Ecto neural progenitor cell (in vitro differentiated cells): ENCODE measurements at regions not wholly inside any gene's neighbourhood (a gene's known extent, or its start where the extent isn't known, plus 50 kb on each side); places are given as distances from the start of the nearest gene placed in this dataset.
"Not testable (repeated sequence)": the region's sequence is repeated elsewhere in the genome, so short reads cannot be mapped to it uniquely, and the experiment has no call there.

ENCODE experiments used
- DNase-seq: peaks from one replicate; pipeline ENCODE4 v3.0.0-alpha.2; 2018; ENCODE audit warnings: low spot score

- no peak for DNase-seq
These were observed 1131.6 kb upstream of the TMEFF2 start for GRCh38 chr2:193326296-193326695.

- no peak for DNase-seq
These were observed 1120.8 kb upstream of the TMEFF2 start for GRCh38 chr2:193315428-193316091.

DNA sequence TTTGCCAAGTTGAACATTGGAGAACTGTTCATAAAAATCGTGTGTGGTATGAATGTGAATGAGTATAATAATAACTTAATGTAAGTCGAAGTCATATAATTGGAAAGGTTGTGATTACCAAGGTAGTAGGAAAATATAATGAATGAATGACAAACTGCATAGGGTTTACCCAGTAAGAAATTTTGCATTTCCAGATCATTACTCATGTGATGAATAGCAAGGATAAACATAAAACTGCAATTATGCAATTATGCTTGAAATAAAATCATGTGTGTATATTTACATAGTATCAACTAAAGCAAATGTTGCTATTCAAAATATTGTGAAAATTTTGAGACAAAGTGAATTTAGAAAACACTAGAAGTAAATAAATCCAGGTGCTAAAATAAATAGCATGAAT lies 1108.7 kb upstream of the TMEFF2 start:
- no peak for DNase-seq

DNA sequence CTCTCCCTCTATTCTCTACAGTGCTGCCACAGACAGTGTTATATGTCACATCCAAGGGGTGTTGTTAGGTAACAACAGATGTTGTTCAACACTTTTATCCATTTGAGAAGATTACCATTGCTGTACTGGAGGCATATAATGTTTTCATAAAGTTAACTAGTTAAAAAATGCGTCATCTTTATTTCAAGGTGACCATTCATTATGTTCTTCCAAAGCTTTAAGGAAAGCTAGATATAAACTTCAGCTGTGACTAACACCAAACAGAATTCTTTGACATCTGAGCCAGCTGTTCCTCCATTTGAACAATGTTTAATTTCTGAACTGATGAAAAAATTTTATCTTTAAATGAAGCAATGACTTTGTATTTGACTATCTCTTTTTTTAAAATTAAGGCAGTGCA lies 1099.6 kb upstream of the TMEFF2 start:
- DNase-seq = no peak

DNA sequence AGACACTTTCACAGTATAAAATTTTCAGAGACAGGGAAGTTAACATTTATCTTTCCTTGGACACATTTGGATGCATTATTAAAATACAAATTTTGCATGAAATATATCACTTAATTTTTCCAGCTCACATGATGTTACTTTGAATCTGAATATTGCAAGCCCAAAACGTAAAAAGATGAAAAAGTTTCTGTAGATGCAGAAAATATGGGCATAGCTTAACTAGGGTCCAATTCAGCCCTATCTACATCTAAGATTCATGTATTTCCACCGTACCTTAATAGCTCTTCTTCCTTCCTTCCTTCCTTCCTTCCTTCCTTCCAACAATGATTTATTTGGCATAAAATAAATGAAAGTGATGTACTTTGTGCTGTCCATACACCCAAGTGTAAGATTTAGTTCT lies 1084.6 kb upstream of the TMEFF2 start:
- DNase-seq = no peak

DNA sequence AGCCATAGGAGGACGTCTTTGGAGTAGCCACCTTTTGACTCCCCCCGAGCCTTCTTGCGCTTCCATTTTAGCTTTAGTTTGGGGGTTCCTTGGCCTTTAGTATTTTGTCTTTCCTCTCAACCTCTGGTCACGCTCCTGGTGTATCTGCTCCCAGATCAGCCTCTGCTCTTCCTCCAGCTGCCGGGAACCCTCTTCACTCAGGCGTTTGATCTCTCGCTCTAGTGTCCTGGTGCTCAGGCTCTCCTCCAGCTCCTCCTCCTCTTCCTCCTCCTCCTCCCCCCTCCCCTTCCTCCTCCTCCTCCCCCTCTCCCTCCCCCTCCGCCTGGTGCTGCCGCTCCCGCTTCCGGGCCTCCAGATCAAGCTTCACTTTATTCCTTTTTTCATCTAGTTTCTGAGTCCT lies 1082.3 kb upstream of the TMEFF2 start:
- DNase-seq = no peak

DNA sequence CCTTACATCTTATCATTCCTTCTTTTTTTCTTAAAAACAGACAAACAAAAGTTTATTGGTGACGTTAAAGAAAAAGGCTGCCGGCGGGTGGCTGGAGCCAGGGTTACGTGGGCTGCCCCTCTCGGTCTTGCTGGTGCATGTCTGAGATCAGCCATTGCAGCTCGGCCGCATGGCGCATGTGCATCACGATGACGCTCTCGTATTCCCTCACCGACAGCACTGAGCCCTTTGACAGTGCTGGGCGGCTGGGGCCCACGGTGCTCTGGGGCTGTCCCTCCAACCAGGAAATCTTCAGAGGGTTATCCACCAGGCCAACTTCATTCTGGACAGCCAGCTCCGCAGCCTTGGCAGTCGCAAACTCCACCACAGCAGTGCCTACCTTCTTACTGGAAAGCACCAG lies 1081.8 kb upstream of the TMEFF2 start:
- no peak for DNase-seq

DNA sequence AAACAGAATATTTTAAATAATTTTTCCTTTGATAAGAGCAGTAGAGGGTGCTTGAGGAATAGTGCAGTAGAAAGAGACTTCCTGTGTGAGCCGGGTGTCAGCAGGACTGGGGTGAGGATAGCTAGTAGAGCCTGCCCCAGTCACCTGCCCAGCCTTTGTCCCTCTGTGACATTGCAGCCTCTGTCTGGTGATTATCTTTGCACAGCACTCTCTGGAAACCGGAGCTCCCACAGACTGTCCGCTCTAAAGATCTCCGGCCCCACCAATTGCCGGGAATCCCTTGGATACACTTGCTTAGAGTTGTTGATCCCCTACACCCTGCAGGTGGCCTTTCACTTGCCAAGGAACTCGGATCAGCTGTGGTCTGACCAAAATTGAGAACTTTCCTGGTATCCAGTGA lies 1081.3 kb upstream of the TMEFF2 start:
- no peak for DNase-seq

DNA sequence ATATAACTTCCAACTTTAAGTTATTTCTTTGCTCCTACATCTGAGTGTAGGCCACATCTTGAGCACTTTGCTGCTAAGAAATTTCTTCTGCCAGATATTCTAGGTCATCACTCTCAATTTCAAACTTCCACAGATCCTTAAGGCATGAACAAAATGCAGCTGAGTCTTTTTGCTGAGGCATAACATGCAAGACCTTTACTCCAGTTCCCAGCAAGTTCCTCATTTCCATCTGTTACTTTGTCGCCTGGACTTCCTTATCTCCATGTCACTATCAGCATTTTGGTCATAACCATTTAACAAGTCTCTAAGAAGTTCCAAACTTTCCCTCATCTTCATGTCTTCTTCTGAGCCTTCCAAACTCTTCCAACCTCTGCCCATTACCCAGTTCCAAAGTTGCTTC lies 1077.3 kb upstream of the TMEFF2 start:
- DNase-seq = no peak

DNA sequence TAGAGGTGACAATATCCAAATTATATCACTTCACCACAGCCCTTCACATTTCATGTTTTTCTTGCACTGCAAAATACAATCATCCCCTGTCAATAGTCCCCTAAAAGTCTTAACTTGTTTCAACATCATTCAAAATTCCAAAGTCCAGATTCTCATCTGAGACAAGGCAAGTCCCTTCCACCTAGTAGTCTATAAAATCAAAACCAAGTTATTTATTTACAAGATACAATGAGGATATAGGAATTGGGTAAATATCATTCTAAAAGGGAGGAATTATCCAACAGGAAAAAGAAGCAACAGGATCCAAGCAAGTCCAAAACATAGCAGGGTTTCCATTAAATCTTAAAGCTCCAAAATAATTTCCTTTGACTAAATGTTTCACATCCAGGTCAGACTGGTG lies 1076.1 kb upstream of the TMEFF2 start:
- no peak for DNase-seq

DNA sequence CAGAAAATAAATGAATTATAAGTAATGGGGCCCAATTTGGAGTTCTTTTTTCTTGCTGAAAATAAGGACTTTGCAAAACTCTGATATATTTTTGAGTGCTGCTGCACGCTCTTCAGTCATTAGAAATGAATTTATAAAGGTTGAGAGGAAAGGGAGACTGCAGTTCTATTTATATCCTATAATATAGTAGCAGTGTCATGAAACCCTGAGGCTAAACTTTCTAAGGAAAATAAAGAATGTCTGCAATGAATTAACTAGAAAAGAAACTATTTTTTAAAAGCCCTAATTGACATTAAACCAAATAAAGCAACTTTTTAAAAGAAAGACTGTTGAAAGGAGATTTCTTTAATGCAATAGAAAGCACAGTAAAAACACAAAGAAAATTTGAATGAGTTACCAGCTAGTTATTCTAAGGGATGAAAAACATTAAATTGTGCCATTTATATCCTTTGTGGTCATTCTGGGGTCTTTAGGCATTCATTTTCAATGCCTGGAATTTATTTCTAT lies 1072.8 kb upstream of the TMEFF2 start:
- no peak for DNase-seq

GRCh38 chr2:193253014-193253530 lies 1058.3 kb upstream of the TMEFF2 start:
- no peak for DNase-seq

- no peak for DNase-seq
These were observed 1057.2 kb upstream of the TMEFF2 start for GRCh38 chr2:193251909-193252308.

- DNase-seq = no peak
These were observed 1055.7 kb upstream of the TMEFF2 start for GRCh38 chr2:193250389-193250788.

DNA sequence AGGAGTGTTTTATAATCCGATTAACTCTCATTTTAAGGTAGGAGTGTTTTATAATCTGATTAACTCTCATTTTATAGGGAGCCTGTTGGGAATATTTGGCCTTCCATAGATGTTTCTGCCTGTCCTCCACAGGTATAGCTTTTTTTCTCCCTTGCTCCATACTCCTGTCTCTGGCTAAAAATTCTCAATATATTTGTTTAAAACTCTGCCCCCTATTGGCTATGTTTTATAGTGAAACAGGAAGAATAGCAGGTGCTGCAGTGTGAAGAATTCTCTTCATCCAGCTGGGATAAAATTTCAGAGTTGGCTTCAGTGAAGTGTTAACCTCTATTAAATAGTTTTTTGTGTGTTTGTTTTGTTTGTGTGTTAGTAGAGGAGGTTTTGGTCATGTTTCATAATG lies 1046.0 kb upstream of the TMEFF2 start:
- DNase-seq = no peak

DNA sequence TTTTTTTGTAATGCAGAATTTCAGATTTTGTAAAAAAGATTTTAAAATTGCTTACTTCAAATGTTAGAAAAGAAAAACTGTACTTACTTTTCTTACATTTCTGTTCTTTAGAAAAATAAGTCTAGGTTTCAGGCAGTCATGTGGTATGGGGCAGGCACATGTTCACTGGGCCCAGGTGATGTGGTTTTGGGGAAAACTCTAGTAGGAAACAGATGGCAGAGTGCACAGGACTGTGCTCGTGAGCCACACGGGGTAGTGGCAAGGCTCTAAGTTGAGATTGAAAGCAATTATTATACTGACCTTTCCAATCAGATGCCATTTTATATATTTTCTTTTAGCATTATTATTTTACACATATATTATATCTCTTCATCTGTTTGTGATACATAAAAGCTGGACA lies 1036.9 kb upstream of the TMEFF2 start:
- DNase-seq = no peak

GRCh38 chr2:193228276-193228675 lies 1033.5 kb upstream of the TMEFF2 start:
- no peak for DNase-seq

DNA sequence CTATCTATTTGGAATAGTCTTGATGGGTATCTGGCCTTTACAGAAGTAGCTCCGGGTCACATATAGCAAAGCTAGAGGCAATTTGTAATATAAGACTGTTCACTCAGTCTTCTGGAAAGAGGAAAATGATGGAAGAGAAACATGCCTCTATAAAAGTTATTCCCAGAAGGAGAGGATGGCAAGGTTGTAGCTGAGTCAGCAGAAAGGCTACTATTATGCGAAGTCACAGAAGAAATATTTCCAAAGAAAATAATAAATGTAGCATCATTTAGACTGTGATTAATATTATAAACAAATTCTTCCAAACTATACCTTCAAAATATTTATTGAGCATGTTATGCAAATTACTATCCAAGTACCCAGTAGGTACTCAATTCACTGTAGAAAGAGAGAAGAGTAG lies 1027.7 kb upstream of the TMEFF2 start:
- no peak for DNase-seq

DNA sequence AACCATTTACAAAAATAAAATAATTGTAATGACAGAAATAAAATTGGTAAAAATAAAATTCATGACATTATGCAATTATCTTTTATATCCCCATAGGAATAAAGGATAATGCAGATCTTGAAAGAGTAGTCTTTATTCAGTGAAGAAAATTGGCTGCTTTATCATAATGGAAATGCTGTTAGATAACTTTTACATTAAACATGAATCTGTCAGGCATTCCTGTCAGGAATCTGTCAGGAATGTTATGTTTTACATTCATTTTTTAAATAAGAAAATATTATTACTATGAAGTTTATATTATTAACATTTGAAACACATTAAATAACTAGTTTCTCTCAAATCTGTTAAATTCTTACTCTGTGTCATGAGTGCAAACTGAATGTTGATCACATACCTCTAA lies 1024.7 kb upstream of the TMEFF2 start:
- DNase-seq = no peak

DNA sequence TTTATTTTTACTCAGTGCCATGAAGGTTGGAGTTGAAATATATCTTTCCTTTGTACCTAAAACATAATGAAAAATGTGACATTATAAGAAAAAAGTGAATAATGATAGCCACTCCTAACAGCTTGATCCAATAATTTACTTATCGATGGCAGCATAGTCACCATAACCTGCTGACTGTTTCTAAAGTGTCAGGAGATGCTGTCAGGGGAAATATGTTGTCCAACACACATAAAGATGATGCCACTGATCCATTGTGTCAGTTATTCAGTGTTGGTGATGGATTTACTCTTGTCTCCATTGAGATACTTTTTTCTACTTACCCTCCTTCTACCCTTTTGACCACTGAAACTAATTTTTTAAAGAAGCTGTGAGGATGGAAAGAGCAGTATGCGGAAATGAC lies 1006.9 kb upstream of the TMEFF2 start:
- DNase-seq = no peak

- no peak for DNase-seq
These were observed 1004.6 kb upstream of the TMEFF2 start for GRCh38 chr2:193199322-193199721.

GRCh38 chr2:193187816-193188215 lies 993.1 kb upstream of the TMEFF2 start:
- DNase-seq = no peak

- not testable (repeated sequence) for DNase-seq
These were observed 976.2 kb upstream of the TMEFF2 start for GRCh38 chr2:193170981-193171380.

DNA sequence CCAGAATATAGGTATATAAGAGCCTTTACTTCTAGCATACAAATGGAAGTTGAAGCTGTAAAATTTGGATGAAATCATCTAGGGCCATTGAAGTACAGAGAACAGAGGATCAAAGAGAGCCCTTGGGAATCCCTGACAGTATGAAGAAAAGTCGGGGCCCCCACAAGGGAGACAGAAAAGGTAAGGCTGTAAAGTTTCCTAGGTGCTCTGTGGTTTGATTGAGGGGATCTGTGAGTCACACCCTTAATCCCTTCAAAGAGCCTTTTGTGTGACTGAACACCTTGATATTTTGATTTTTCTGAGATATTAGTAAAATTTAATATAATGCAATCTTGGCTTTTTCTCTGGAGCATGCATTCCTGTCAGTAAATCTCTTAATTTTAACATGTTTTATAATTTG lies 961.7 kb upstream of the TMEFF2 start:
- DNase-seq = no peak
